Motor neuron (in vitro differentiated cells): ENCODE measurements at regions not wholly inside any gene's neighbourhood (a gene's known extent, or its start where the extent isn't known, plus 50 kb on each side); places are given as distances from the start of the nearest gene placed in this dataset.

Source experiments
- ATAC-seq, 8 experiments: fragments of 200-7000 bp; cut with Tn5 transposase; replicated peaks in 6 of 8; 2 replicates each; pipeline ENCODE4 v1.8.0; 2021; ENCODE audit warnings: mild to moderate bottlenecking in 8 of 8, moderate library complexity in 8 of 8
- H3K27ac ChIP-seq, 2 donors: fragments of 250-450 bp; sonication (Bioruptor Pico); 2 replicates each; pipeline ENCODE4 v1.9.0; 2021; ENCODE audit warnings: antibody characterized with exemption in 2 of 2, mild to moderate bottlenecking in 2 of 2, moderate library complexity in 1 of 2
- H3K4me1 ChIP-seq, 2 donors: fragments of 250-450 bp; sonication (Bioruptor Pico); replicated peaks in 1 of 2; 2 replicates each; pipeline ENCODE4 v1.6.1; 2021; ENCODE audit warnings: antibody characterized with exemption in 2 of 2, mild to moderate bottlenecking in 2 of 2, moderate library complexity in 1 of 2
- H3K4me3 ChIP-seq, 5 donors: fragments of 250-450 bp; sonication (Bioruptor Pico); 2 replicates each; pipeline ENCODE4 v1.9.0; 2021; ENCODE audit warnings: antibody characterized with exemption in 5 of 5, mild to moderate bottlenecking in 5 of 5, moderate library complexity in 4 of 5
- WGBS, 10 experiments: fragments of 450-650 bp; shearing (Covaris generic); methylation state at CpG; one replicate each; pipeline ENCODE4 v1.0.0; 2022; 5-methylcytosine and 5-hydroxymethylcytosine counted together
- in situ Hi-C, 9 experiments: fragments of 400-800 bp; cut with MboI; loops; one replicate each; pipeline ENCODE4 v1.15.0; 2021; ENCODE audit warnings: low sequenced_read_pairs in 9 of 9, low pct_unique_long_range_greater_than_20kb in 2 of 9; ENCODE audit not compliant: unreplicated experiment in 9 of 9

- no peaks in the 10 kb centered on the region for H3K4me1 ChIP-seq
- WGBS, 10 experiments = 0 to 92% (median 76%) methylated on average over 1 to 3 of the region's 5 CpGs; no CpG with 5 or more reads in 5 of the 10 experiments
- ATAC-seq = no peak
- in situ Hi-C loops = no loop called here
- H3K4me3 ChIP-seq = no peak overlapping the region
- H3K27ac ChIP-seq = no peak overlapping the region
Measured at GRCh38 chr15:92565351-92566125, 90.0 kb downstream of the FAM174B start.

GRCh38 chr15:92561754-92562153, 93.8 kb downstream of the FAM174B start:
- WGBS, 10 experiments = 0 to 100% (median 76%) methylated on average over 1 to 5 of the region's 5 CpGs; no CpG with 5 or more reads in 2 of the 10 experiments
- no peak overlapping the region for H3K27ac ChIP-seq
- ATAC-seq = no peak
- in situ Hi-C loops = no loop called here
- no peak overlapping the region for H3K4me3 ChIP-seq
- H3K4me1 ChIP-seq = no peaks in the 10 kb centered on the region

GRCh38 chr15:92553317-92553716, 102.3 kb downstream of the FAM174B start:
- in situ Hi-C loops = no loop called here
- no peaks in the 10 kb centered on the region for H3K4me1 ChIP-seq
- ATAC-seq = no peak
- H3K4me3 ChIP-seq = no peak overlapping the region
- 0 to 73% (median 52%) methylated on average over 1 of the region's 1 CpG; no CpG with 5 or more reads in 6 of the 10 experiments for WGBS, 10 experiments
- no peak overlapping the region for H3K27ac ChIP-seq

GRCh38 chr15:92545996-92546395, 109.6 kb downstream of the FAM174B start:
- Histone ChIP-seq H3K27ac (no peak overlapping the region), H3K4me1 (no peaks in the 10 kb centered on the region), H3K4me3 (no peak overlapping the region)
- no peak for ATAC-seq
- in situ Hi-C loops = loop anchor here in 1 of 9 experiments (25.0 kb wide), 1 partner anchor 166 kb away; no protein-coding TSS in a partner anchor

GRCh38 chr15:92541291-92542200, 114.0 kb downstream of the FAM174B start:
- H3K4me1 ChIP-seq = no peaks in the 10 kb centered on the region
- WGBS, 10 experiments = 0 to 94% (median 80%) methylated on average over 1 to 6 of the region's 7 CpGs
- no peak overlapping the region for H3K27ac ChIP-seq
- in situ Hi-C loops = loop anchor here in 1 of 9 experiments (25.0 kb wide), 1 partner anchor 171 kb away; no protein-coding TSS in a partner anchor
- ATAC-seq = no peak
- no peak overlapping the region for H3K4me3 ChIP-seq

- 4 to 90% (median 75%) methylated on average over 1 to 3 of the region's 3 CpGs; no CpG with 5 or more reads in 5 of the 10 experiments for WGBS, 10 experiments
- H3K27ac ChIP-seq = no peak overlapping the region
- H3K4me3 ChIP-seq = no peak overlapping the region
- H3K4me1 ChIP-seq = no peaks in the 10 kb centered on the region
- in situ Hi-C loops = loop anchor here in 1 of 9 experiments (25.0 kb wide), 1 partner anchor 174 kb away; no protein-coding TSS in a partner anchor
- ATAC-seq = no peak
Measured at GRCh38 chr15:92538115-92538514, 117.5 kb downstream of the FAM174B start.

GRCh38 chr15:92533298-92533697, 122.3 kb downstream of the FAM174B start:
- ATAC-seq = no peak
- 50 to 90% (median 82%) methylated on average over 1 to 2 of the region's 2 CpGs; no CpG with 5 or more reads in 4 of the 10 experiments for WGBS, 10 experiments
- H3K4me3 ChIP-seq = no peak overlapping the region
- H3K27ac ChIP-seq = no peak overlapping the region
- no peaks in the 10 kb centered on the region for H3K4me1 ChIP-seq
- in situ Hi-C loops = loop anchor here in 1 of 9 experiments (25.0 kb wide), 1 partner anchor 179 kb away; no protein-coding TSS in a partner anchor

GRCh38 chr15:92531406-92531805, 124.2 kb downstream of the FAM174B start:
- WGBS, 10 experiments = 0% methylated on average over 1 of the region's 1 CpG; no CpG with 5 or more reads in 7 of the 10 experiments
- no peak for ATAC-seq
- in situ Hi-C loops = loop anchor here in 1 of 9 experiments (25.0 kb wide), 1 partner anchor 181 kb away; no protein-coding TSS in a partner anchor

GRCh38 chr15:92528736-92529135, 126.8 kb downstream of the FAM174B start:
- Histone ChIP-seq H3K4me3 (no peak overlapping the region), H3K27ac (no peak overlapping the region), H3K4me1 (peaks cover 11 to 12% of the 10 kb centered on the region in 2 donors)
- ATAC-seq = no peak
- in situ Hi-C loops = loop anchor here in 1 of 9 experiments (25.0 kb wide), 1 partner anchor 184 kb away; no protein-coding TSS in a partner anchor
- 71 to 83% (median 71%) methylated on average over 1 of the region's 1 CpG; no CpG with 5 or more reads in 7 of the 10 experiments for WGBS, 10 experiments

More at GRCh38 chr15:92531406-92531805, 124.2 kb downstream of the FAM174B start:
- Histone ChIP-seq H3K4me3 (no peak overlapping the region), H3K27ac (no peak overlapping the region), H3K4me1 (no peaks in the 10 kb centered on the region)

- no peak for ATAC-seq
- 5 to 100% (median 80%) methylated on average over 1 to 2 of the region's 2 CpGs; no CpG with 5 or more reads in 5 of the 10 experiments for WGBS, 10 experiments
- Histone ChIP-seq H3K4me3 (no peak overlapping the region), H3K27ac (no peak overlapping the region), H3K4me1 (peaks cover 11 to 12% of the 10 kb centered on the region in 2 donors)
- in situ Hi-C loops = loop anchor here in 1 of 9 experiments (25.0 kb wide), 1 partner anchor 185 kb away; no protein-coding TSS in a partner anchor
Measured at GRCh38 chr15:92527197-92527596, 128.4 kb downstream of the FAM174B start.

- no peak overlapping the region for H3K4me3 ChIP-seq
- no peak for ATAC-seq
- peaks cover 13 to 14% of the 10 kb centered on the region in 2 donors for H3K4me1 ChIP-seq
- no peak overlapping the region for H3K27ac ChIP-seq
- in situ Hi-C loops = loop anchor here in 1 of 9 experiments (25.0 kb wide), 1 partner anchor 186 kb away; no protein-coding TSS in a partner anchor
- 56 to 96% (median 70%) methylated on average over 3 of the region's 3 CpGs; no CpG with 5 or more reads in 4 of the 10 experiments for whole genome bisulfite sequencing, 10 experiments
Measured at GRCh38 chr15:92525758-92526245, 129.8 kb downstream of the FAM174B start.

GRCh38 chr15:92524874-92525565, 130.6 kb downstream of the FAM174B start:
- in situ Hi-C loops = loop anchor here in 1 of 9 experiments (25.0 kb wide), 1 partner anchor 187 kb away; no protein-coding TSS in a partner anchor
- H3K4me3 ChIP-seq = no peak overlapping the region
- 24 to 100% (median 63%) methylated on average over 1 to 7 of the region's 7 CpGs; no CpG with 5 or more reads in 2 of the 10 experiments for WGBS, 10 experiments
- peak overlapping the region in 1 of 2 donors; percentile 50 for H3K27ac ChIP-seq
- H3K4me1 ChIP-seq = peaks cover 13 to 14% of the 10 kb centered on the region in 2 donors
- ATAC-seq = peak in 2 of 8 experiments; percentile 44 to 69
